HepG2 (cell line): ENCODE measurements at regions not wholly inside any gene's neighbourhood (a gene's known extent, or its start where the extent isn't known, plus 50 kb on each side); places are given as distances from the start of the nearest gene placed in this dataset.

ENCODE experiments used
- AGO1 ChIP-seq: fragments of 200-400 bp; formaldehyde crosslinking; IDR thresholded peaks from 2 replicates; pipeline ENCODE4 v1.6.1; 2017; ENCODE audit warnings: mild to moderate bottlenecking, low read depth, low read length, moderate library complexity; ENCODE audit not compliant: poor library complexity, severe bottlenecking
- FOSL2 ChIP-seq: sonication (generic); formaldehyde crosslinking; IDR thresholded peaks from 2 replicates; pipeline ENCODE4 v1.4.0; 2020; ENCODE audit warnings: missing genetic modification reagents
- FOXP1 ChIP-seq, 2 experiments: fragments of 450-650 bp in 1 of 2; IDR thresholded peaks; 2 replicates each; pipeline ENCODE4 v1.6.1; 2017 to 2018; ENCODE audit warnings: antibody characterized with exemption in 1 of 2
- GATAD2A ChIP-seq: IDR thresholded peaks from 2 replicates; pipeline ENCODE4 v1.6.1; 2016
- IRF2 ChIP-seq: IDR thresholded peaks from 2 replicates; pipeline ENCODE4 v1.6.1; 2018; ENCODE audit warnings: missing genetic modification reagents, missing compliant biosample characterization
- MAFF ChIP-seq: IDR thresholded peaks from 2 replicates; pipeline ENCODE4 v1.6.1; 2011; ENCODE audit warnings: low read depth, low read length, improper control_type of control experiment
- MED1 ChIP-seq: sonication (generic); formaldehyde crosslinking; IDR thresholded peaks from 2 replicates; pipeline ENCODE4 v1.4.0; 2020; ENCODE audit warnings: missing genetic modification reagents
- MXD4 ChIP-seq: IDR thresholded peaks from 2 replicates; pipeline ENCODE4 v1.6.1; 2016; ENCODE audit warnings: mild to moderate bottlenecking, missing biosample characterization, missing genetic modification reagents
- MYC ChIP-seq: sonication (generic); formaldehyde crosslinking; IDR thresholded peaks from 2 replicates; pipeline ENCODE4 v1.9.0; 2021; ENCODE audit warnings: missing genetic modification reagents, borderline replicate concordance
- POLR2A ChIP-seq, 2 experiments: IDR thresholded peaks; 2 replicates each; pipeline ENCODE4 v1.6.1; 2011; ENCODE audit warnings: low read depth in 2 of 2, low read length in 2 of 2, mild to moderate bottlenecking in 1 of 2, moderate library complexity in 1 of 2; ENCODE audit not compliant: insufficient read depth in 1 of 2
- RARA ChIP-seq: IDR thresholded peaks from 2 replicates; pipeline ENCODE4 v1.6.1; 2016; ENCODE audit warnings: missing genetic modification reagents, missing compliant biosample characterization
- TEAD3 ChIP-seq: optimal IDR thresholded peaks from 2 replicates; pipeline ENCODE3; 2016; ENCODE audit warnings: borderline replicate concordance
- ZMYM4 ChIP-seq: sonication (generic); formaldehyde crosslinking; IDR thresholded peaks from 2 replicates; pipeline ENCODE4 v1.8.1; 2023; ENCODE audit warnings: mild to moderate bottlenecking, missing genetic modification reagents
- ZNF556 ChIP-seq: sonication (generic); formaldehyde crosslinking; IDR thresholded peaks from 2 replicates; pipeline ENCODE4 v1.4.0; 2020; ENCODE audit warnings: mild to moderate bottlenecking, missing genetic modification reagents, borderline replicate concordance
- ZNF75D ChIP-seq: sonication (generic); formaldehyde crosslinking; IDR thresholded peaks from 2 replicates; pipeline ENCODE4 v1.8.1; 2023; ENCODE audit warnings: missing genetic modification reagents, mild to moderate bottlenecking, borderline replicate concordance
- ZSCAN12 ChIP-seq: sonication (generic); formaldehyde crosslinking; IDR thresholded peaks from 2 replicates; pipeline ENCODE4 v1.9.0; 2021; ENCODE audit warnings: mild to moderate bottlenecking, missing genetic modification reagents
- TF ChIP-seq, protein P1 (sequence below): sonication (generic); formaldehyde crosslinking; IDR thresholded peaks from 2 replicates; pipeline ENCODE4 v1.4.0; 2020; ENCODE audit warnings: mild to moderate bottlenecking, missing genetic modification reagents
- TF ChIP-seq, protein P2 (sequence below): IDR thresholded peaks from 2 replicates; pipeline ENCODE4 v1.6.1; 2012; ENCODE audit warnings: inconsistent platforms
- TF ChIP-seq, protein P3 (sequence below), 2 experiments: sonication (generic) in 1 of 2; formaldehyde crosslinking in 1 of 2; IDR thresholded peaks; 2 replicates each; pipeline versions ENCODE4 v1.4.0 to v1.6.1; 2016 to 2020; ENCODE audit warnings: borderline replicate concordance in 1 of 2, low read depth in 1 of 2, mild to moderate bottlenecking in 1 of 2, missing genetic modification reagents in 1 of 2
- TF ChIP-seq, protein P4 (sequence below): sonication (generic); formaldehyde crosslinking; IDR thresholded peaks from 2 replicates; pipeline ENCODE4 v1.5.0; 2020; ENCODE audit warnings: mild to moderate bottlenecking, missing genetic modification reagents, moderate library complexity
- TF ChIP-seq, protein P5 (sequence below): conservative IDR thresholded peaks from 2 replicates; pipeline ENCODE4 v1.6.1; 2018; ENCODE audit warnings: missing genetic modification reagents

DNA sequence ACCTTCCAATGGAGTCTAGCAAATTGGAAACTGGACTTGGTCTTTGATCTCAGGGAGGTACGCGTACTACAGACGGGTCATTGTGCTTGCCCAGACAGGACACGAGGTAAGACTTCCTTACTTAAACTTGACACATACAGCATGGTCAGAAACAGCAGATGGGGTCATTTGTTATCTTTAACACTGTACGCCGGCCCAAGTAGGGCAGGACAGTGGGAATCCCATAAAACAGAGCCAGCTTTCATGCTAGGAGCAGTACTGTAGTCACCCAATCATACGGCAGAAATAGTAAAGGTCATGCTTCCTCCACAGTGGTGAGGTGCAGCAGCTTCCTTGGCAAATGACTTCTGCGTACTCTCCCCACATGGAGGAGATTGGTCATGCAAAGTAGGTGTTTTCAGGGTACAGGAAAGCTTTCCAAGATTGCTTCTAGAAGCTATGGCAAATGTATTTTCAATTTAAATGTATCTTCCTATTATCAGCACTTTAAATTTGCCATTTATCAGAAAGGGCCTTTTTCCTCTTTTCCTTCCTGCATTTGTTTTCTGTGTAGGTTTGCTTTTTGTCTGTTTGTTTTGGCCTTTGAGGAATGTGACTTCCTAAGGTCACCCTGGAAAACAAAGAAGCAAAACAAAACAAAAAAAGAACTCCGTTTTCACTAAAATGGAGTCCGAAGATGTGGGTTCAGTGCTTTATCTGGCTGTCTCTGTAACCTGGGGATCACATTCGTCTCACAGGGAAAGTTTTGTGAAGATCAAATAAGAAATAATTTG, 74.0 kb upstream of the DSG1 start (continued):
- TF ChIP-seq MAFF: no peak
- peak; percentile 75 for TF ChIP-seq ZMYM4 (CRISPR knock-in tag)
- TF ChIP-seq TEAD3 (CRISPR knock-in tag): peak; percentile 81
- TF ChIP-seq AGO1: no peak
- TF ChIP-seq MYC (CRISPR knock-in tag): peak; percentile 74
- TF ChIP-seq FOSL2 (CRISPR knock-in tag): peak; percentile 69
- TF ChIP-seq, protein P1, sequence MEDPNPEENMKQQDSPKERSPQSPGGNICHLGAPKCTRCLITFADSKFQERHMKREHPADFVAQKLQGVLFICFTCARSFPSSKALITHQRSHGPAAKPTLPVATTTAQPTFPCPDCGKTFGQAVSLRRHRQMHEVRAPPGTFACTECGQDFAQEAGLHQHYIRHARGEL (CRISPR knock-in tag): no peak
- peak; percentile 77; the same call in 1 of the 2 replicates for TF ChIP-seq MXD4 (CRISPR knock-in tag)
- peak; percentile 60 to 84 for TF ChIP-seq POLR2A (IDR thresholded peaks at IDR 0.05; ENCODE audit: insufficient read depth in 1 of 2, low read depth in 2 of 2, low read length in 2 of 2)
- no peak for TF ChIP-seq ZSCAN12
- TF ChIP-seq ZNF75D (CRISPR knock-in tag): no peak
- TF ChIP-seq MED1 (CRISPR knock-in tag): peak; percentile 76
- TF ChIP-seq ZNF556 (CRISPR knock-in tag): 0 out of 2 replicates have a peak, but pooled peaks have one; percentile 37
- TF ChIP-seq RARA: peak; percentile 95
- TF ChIP-seq IRF2 (CRISPR knock-in tag): peak; percentile 75
- TF ChIP-seq, protein P2, sequence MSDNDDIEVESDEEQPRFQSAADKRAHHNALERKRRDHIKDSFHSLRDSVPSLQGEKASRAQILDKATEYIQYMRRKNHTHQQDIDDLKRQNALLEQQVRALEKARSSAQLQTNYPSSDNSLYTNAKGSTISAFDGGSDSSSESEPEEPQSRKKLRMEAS: peak; percentile 92
- TF ChIP-seq FOXP1 (IDR thresholded peaks at IDR 0.05): no peak
- peak; percentile 57; the same call in 1 of the 2 replicates for TF ChIP-seq FOXP1 (CRISPR knock-in tag; IDR thresholded peaks at IDR 0.05)
- peak; percentile 88 for TF ChIP-seq GATAD2A (CRISPR knock-in tag)
- TF ChIP-seq, protein P3, sequence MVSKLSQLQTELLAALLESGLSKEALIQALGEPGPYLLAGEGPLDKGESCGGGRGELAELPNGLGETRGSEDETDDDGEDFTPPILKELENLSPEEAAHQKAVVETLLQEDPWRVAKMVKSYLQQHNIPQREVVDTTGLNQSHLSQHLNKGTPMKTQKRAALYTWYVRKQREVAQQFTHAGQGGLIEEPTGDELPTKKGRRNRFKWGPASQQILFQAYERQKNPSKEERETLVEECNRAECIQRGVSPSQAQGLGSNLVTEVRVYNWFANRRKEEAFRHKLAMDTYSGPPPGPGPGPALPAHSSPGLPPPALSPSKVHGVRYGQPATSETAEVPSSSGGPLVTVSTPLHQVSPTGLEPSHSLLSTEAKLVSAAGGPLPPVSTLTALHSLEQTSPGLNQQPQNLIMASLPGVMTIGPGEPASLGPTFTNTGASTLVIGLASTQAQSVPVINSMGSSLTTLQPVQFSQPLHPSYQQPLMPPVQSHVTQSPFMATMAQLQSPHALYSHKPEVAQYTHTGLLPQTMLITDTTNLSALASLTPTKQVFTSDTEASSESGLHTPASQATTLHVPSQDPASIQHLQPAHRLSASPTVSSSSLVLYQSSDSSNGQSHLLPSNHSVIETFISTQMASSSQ (IDR thresholded peaks at IDR 0.05; ENCODE audit: low read depth): peak; percentile 27; the same call in 1 of the 2 replicates
- TF ChIP-seq, protein P3 (CRISPR knock-in tag; IDR thresholded peaks at IDR 0.05; ENCODE audit: borderline replicate concordance): peak; percentile 85; the same call in 1 of the 2 replicates
- TF ChIP-seq, protein P4, sequence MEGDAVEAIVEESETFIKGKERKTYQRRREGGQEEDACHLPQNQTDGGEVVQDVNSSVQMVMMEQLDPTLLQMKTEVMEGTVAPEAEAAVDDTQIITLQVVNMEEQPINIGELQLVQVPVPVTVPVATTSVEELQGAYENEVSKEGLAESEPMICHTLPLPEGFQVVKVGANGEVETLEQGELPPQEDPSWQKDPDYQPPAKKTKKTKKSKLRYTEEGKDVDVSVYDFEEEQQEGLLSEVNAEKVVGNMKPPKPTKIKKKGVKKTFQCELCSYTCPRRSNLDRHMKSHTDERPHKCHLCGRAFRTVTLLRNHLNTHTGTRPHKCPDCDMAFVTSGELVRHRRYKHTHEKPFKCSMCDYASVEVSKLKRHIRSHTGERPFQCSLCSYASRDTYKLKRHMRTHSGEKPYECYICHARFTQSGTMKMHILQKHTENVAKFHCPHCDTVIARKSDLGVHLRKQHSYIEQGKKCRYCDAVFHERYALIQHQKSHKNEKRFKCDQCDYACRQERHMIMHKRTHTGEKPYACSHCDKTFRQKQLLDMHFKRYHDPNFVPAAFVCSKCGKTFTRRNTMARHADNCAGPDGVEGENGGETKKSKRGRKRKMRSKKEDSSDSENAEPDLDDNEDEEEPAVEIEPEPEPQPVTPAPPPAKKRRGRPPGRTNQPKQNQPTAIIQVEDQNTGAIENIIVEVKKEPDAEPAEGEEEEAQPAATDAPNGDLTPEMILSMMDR: peak; percentile 45
- TF ChIP-seq, protein P5, sequence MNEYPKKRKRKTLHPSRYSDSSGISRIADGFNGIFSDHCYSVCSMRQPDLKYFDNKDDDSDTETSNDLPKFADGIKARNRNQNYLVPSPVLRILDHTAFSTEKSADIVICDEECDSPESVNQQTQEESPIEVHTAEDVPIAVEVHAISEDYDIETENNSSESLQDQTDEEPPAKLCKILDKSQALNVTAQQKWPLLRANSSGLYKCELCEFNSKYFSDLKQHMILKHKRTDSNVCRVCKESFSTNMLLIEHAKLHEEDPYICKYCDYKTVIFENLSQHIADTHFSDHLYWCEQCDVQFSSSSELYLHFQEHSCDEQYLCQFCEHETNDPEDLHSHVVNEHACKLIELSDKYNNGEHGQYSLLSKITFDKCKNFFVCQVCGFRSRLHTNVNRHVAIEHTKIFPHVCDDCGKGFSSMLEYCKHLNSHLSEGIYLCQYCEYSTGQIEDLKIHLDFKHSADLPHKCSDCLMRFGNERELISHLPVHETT (CRISPR knock-in tag): 0 out of 2 replicates have a peak, but pooled peaks have one; percentile 46
